GM21825 (cell line): ENCODE measurements at regions not wholly inside any gene's neighbourhood (a gene's known extent, or its start where the extent isn't known, plus 50 kb on each side); places are given as distances from the start of the nearest gene placed in this dataset.
"Not testable (repeated sequence)": the region's sequence is repeated elsewhere in the genome, so short reads cannot be mapped to it uniquely, and the experiment has no call there.

Experiments
- ATAC-seq: cut with Tn5 transposase; IDR thresholded peaks from one replicate; pipeline ENCODE4 v1.9.1; 2021; ENCODE audit warnings: mild to moderate bottlenecking, moderate library complexity; ENCODE audit not compliant: unreplicated experiment

DNA sequence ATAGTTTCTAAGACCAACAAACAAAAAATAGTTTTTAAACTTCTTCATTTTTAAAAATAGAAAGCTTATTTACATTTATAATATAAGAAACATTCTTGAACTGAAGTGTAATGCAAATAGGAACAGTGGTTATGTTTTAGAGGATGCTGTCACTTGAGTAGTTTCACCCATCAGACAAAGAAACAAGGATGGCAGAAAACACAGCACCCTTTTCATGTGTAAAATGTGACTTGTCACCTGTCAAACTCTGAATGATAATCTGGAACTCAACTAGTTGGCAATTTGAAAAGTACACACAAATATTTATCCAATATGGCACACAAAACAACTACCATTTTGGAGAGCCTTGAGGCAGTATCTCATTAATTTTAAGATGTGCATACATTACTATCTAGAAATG is 816.0 kb downstream of the TSN start:
- ATAC-seq = not testable (repeated sequence)

DNA sequence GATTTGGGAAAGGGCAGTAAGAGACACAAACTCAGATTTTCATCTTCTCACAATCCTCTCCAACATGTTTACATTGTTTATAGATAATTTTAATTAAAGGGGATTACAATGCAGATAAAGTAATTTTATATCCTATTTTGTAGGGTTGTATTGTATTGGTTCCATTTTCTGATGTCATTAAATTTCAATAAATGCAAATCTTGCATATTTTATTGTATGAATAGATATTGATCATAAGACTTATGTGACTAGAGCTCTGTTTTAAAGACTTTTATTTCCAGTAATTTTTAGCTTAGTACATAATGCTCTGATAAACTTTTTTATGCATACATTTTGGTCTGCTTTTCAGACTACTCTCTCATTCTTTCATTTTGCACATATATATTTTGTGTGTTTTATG is 819.6 kb downstream of the TSN start:
- no peak for ATAC-seq

DNA sequence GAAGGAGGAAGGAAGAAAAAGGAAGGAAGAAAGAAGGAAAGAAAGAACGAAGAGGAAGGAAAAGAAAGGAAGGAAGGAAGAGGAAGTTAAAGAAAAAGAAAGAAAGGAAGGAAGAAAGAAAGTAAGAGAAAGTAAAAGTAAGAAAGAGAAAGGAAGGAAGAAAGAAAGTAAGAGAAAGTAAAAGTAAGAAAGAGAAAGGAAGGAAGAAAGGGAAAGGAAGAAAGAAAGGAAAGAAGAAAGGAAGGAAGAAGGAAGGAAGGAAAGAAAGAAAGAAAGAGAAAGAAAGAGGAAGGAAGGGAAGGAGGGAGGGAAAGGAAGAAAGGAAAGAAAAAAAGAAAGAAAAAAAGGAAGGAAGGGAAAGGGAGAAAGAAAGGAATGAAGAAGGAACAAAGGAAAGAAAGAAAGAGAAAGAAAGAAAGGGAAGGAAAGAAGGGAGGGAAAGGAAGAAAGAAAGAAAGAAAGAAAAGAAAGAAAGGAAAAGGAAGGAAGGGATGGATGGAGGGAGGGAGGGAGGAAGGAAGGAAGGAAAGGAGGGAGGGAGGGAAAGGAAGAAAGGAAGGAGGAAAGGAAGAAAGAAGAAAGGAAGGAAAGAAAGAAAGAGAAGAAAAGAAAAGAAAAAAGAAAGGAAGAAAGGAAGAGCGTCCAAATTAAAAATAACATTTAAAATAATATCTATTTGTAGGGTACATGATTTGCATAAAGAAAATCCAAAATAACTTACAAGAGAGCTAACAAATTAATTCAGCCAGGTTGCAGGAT is 827.9 kb downstream of the TSN start:
- no peak for ATAC-seq

DNA sequence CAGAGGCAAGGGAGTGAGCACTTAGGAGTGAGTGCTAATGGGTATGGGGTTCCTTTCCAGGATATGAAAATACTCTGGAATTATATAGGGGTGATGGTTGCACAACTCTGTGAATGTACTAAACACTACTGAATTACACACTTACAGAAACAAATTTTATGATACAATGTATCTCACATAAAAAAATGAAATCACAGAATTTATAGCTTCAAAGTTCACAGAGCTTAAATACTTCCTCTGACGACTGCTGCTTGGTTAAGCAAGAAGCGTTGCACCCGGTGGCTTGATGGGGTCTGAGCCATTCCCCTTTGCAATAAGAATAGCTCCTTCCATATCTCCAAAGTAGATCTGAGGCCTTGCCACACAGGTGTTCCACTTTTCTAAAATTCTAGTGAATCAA is 835.1 kb downstream of the TSN start:
- ATAC-seq = no peak

DNA sequence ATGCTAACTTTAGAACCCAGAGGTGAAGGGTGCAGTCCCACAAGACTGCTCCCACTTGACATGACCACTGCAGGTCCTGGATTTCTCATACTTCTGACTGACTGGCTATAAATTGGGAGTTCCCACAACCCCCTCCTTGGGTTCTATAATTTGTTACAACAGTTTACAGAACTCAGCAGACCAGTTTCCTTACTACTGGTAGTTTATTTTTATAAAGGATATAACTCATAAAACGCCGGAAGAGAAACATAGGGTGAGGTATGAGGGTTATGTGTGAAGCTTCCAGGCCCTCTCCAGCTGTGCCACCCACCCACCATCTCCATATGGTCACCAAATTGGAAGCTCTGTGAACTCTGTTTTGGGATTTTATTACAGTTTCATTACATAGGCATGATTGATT is 839.6 kb downstream of the TSN start:
- ATAC-seq = no peak

DNA sequence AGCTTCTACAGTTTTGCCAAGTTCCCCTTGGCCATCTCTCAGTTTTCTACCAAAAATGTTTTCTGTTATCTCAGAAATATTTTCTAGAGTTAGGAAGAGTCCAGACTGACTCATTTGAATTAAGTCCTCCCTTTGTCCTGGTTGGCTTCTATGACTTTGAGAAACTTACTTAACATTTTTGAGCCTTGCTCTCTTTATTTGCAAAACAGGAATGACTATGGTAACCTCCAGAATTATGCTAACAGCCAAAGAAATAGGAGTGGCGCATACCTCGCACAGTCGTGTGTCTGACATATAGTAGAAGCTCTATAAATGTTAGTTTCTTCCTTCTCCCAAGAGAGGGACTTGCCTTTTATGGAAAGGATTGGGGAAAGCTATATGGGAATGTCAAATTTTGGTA is 841.1 kb downstream of the TSN start:
- no peak for ATAC-seq

DNA sequence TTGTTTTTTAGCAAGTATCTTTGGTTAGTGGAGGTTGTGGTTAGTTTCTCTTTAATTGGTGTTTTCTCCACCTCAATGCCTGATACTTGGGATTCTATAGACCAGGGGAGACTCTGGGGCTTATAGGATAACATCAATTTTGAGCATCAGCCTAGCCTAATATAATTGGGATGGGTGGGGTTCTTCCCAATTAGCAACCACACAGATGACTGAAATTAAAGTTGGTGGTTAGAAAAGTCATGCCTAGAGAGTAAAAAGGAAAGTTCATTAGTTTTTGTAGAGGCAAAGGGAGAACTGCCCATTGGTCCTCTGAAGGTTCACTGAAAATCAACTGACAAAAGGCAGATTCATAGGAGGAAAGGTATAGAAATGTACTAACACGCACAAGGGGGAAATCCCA is 843.3 kb downstream of the TSN start:
- no peak for ATAC-seq

DNA sequence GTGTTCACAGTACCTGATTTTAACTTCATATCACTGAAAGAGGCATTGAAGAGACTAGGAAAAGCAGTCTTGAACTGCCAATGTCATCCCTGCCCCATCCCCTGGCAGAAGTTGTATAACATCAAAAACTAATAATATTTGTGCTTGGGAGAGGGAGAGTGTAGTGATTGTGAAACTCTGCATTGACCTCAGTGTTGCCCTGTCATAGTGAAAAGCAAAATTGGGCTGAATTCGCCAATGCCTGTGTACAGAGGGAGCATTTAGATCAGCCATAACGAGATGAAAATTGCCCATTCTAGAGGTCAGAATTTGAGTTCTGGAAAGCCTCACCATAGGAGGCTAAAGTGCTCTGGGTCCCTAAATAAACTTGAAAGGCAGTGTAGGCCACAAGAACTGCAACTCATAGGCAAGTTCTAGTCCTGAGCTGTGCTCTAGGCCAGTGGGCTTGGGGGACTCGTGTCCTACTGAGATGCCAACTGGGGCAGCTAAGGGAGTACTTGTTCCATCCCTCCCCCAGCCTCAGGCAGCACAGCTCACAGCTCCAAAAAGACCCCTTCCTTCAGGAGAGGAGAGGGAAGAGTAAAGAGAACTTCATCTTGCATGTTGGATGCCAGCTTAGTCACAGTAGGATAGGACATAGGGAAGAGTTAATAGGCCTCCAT is 855.6 kb downstream of the TSN start:
- ATAC-seq = no peak

DNA sequence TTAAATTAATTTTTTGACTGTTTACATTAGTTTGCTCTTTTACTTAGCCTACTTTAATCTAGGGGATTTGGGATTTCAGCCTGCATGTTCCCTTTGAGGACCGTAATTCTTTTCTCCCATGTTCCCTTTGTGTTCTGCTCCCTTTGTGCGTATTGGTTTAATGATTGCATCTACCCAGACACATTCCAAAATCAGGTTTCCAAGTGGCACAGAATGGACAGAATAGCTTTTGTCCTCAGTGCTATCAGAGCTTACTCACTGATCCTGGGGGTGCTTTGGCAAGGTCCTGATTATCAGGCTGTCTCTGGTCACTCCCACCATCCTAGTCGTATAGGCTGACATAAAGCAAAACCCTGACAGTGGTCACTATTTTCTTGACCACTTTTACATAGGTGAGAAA is 867.5 kb downstream of the TSN start:
- no peak for ATAC-seq

DNA sequence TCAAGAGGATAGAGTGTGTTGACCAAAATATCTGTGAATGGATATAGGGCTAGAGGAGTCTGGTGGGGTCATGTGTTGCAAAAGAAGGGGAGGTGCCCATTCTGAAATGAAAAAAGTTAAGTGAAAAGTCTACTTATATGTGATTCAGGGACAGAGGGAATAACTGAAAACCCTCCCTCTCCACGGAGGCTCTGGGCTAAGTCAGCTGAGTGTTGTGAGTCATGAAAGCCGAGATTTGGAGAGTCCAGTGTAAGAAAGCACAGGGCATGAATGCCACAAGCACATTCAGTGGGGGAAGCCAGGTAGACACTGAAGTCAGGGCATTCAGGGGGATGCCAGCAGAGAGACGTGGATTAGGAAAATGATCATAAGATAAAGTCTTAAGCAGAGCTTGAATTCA is 871.9 kb downstream of the TSN start:
- no peak for ATAC-seq

DNA sequence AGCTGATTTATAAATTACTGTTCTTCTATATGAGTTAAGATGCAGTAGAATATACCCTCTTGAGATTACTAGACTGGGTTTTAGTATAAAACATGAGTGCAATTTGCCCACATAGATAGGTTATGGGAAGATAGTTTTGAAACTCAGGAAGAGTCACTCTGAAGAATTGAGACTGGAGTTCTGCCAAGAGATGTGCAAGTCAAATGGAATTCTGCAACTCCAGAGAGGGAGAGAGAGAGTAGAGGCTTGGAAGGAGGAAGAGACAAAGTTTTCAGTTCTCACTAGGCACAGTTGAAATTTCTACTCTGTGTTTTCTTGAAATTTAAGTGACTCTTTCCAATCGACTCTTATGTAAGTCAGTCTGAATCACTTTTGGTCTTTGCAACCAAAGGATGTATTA is 878.8 kb downstream of the TSN start:
- ATAC-seq = no peak

DNA sequence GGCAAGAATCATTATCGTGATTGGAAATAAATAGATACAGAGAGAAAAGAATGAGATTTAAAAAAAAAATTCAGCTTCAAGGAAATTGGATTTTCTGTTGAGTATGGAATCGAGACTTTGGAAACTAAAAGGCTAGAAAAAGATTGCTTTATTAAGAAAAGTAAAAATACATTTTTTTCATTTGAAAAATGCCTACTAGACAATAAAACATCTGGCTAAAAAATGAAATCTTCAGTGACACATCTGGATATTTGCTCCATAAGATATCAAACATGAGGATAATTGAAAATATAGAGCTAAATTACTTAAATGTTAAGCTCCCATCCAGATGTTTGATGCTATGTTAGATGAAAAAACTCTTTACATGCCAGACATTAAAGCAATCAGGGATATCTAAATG is 879.5 kb downstream of the TSN start:
- no peak for ATAC-seq

DNA sequence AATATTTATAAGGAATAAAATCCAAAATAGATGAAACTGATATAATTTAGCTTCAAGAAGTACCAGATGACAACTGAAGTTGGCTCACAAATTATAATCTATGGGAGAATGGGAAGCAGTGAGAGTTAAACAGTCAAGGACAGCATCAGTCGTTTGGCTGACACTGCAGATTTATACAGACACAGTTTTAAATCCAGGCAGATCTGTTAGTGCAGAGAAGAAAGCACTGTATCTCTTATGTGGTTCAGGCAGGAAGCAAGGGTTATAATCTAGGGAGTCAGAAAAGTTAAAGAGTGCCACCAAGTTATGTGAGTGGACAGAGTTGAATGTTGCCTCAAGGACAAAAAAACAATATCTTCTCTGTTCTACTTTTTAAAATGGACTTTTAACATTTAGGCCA is 880.2 kb downstream of the TSN start:
- no peak for ATAC-seq

DNA sequence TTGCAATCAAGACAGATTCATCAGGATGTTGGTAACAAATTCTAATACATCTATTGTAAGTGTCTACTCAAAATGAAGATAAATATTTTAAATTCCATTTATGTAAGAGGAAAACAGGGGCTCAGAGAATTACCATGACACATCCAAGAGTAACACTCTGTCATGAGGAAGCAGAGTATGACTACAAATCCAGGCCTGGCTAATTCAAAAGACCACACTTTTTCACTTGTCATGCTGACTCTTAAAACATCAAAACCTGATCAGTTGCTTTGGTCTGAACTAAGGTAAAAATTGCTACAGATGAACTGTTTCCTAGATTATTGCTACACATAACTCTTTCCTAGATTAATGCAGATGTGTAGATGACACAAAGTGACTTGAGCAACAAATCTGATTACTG is 880.6 kb downstream of the TSN start:
- ATAC-seq = no peak

DNA sequence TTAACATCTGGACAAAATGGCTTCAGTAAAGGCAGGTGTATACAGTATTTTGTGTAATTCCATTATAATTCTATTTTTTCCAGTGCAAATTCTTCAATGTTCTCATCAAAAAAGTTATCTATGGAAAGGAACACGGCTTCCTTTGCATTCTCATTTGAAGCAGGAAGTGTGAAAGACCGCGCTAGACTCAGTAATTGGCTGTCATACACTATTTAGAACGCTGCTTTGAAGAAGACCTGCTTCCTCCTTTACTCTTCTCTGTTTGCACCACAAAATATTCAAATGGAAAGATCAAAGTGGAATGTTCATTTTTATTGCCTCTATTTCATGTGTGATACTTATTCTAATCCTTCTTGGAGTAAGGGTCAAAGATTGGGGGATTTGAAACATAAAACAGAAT is 883.7 kb downstream of the TSN start:
- no peak for ATAC-seq

DNA sequence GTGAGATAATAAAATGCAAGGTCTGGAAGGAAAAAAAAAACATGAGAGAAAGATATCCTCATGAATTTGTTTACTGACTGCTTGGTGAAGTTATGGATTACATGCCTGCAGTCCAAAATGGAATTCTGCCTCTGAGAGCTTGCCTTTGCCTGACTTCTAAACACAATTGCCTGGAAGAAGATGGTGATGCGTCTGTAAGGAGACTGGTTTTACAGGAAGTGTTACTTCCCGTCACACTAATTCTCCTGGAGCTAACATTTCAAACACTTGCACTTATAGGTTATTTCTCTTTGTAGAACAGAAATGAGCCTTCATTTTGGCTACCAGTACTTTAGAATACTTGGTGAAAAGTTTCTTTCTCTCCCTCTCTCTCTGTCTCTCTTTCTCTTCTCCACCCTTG is 884.3 kb downstream of the TSN start:
- ATAC-seq = no peak

DNA sequence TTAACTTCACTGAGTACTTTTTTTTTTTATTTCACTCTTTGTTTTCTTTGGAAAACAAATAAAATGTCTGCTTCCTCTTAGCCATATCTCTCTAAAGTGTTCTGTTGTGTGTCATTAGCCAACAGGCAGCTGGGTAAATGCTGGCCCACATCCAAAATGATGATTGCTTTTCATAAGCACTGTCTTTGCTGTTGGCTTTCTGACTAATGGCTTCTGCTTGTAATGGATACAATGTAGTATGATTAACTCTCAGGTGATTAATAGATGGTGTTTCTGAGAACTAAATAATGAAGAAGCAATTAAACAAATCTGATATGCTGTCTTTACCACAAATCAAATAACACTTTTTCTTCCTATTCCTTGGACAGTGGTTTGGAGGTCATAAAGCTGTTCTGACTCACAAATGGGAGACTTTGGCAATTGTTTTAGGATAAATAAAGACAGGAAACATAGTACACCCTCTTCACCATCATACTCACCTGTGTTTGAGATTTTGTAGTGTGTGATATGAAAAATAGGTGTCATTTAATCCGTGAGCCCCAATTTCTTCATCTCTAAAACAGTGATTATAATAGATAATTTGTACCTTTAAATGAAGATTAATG is 888.4 kb downstream of the TSN start:
- no peak for ATAC-seq

DNA sequence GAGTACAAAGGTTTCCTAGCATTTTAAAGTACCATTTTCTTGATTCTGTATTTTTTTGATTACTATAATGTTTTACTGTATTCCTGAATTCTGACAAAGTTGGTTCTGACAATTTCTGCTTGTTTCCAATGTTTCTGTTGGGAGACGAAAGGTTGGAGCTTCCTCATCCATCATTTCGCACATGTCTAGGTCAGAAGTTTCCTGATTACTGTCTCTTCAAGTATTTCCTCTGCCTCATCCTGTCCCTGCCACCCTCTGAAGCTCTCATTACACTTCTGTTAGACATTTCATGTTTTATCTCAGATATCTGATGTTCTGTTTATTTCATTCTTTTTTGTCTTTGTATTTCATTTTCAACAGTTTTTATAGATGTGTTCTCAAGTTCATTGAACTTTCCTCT is 895.8 kb downstream of the TSN start:
- no peak for ATAC-seq

DNA sequence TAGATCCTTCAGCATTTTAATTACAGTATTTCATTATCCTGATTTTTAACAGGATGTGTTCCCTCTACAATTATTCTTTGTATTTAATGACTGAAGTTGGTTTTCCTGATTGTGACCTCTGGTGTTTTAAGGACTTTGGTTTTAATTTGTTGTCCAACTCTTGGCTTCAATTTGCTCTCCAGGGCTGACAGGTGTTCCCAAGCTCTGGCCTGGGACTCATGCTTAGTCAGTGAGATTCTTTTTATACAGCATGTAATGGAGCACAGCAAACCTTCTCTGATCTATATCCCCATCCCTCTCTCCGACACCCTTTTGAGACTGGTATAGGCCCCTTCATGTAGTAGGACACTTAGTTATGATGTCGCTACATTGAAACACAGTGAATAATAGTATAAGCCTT is 896.3 kb downstream of the TSN start:
- ATAC-seq = no peak

DNA sequence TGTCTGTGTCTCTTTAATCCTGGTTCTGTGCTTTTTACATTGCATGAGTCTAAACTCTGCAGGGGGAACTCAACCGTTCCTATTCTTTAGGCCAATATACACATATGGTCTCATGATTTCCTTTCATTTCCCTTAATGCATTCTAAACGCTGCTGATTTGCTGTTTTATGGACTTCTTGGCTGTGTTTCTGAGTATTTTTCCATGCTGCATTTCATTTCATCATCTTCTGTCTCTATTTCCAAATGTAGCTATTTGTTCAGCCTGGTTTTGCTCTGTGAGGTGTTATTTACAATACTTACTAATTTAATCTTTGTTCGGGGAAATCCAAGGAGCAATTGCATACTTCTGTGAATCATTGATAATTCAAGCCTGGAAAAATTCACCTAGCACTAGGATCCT is 897.2 kb downstream of the TSN start:
- ATAC-seq = no peak

DNA sequence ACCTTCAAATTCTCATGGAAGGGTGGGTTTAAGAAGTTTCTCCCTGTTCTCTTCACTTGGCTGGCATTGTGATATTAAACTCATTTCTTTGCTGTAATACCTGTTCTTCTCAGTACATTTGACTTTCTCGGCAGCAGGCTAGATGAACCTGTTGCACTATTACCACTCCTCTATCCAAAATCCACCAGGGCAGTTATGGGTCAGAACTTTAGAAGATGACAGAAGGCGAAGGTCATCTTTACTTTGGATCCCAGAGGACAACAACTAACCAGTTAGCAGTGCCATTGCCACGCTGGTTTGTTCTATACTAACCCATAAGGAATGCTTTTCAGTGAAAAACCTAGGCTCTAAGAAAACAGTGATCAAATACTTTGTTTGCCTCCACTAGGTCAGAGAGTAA is 901.0 kb downstream of the TSN start:
- ATAC-seq = no peak

DNA sequence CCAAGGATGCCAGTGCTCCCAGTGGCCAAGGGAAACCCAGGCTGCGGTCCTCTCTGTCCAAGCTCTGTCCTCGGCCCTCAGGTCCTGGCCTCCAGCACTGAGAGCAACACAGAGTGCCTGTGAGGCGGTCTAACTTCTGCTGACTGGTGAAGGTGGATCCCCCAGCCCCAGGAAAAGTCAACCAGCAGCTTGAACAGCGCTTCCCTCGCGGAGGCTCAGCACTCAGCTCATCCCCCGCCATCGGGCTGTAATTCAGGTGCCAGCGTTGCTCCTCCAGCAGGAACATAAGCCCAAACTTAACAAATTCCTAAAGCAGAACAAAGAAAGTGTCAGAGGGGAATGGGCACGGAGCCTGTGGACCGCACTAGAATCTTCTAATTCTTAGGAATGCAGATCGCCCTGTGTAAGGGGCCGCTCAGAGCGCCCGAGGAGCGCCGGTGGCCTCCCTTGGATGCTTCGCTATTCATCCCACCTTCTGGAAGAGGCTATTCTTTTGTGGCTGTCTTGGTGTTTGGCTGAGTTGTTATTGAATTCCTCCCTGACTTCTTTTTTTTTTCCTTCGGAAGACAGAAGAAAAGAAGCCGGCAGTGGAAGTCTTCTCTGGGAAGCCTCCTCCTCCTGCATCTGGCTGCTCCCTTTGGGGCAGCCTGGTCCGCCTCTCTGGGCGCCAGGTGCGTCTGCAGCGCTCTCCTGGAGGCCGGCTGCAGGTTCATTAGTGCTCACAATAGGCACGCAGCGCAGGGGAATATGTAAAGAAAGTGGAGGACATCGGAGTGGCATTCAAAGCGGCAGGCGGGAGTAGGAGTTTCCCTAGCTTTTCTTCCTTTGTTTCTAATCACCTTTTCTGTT is 905.6 kb downstream of the TSN start:
- no peak for ATAC-seq
